Esophagus squamous epithelium (tissue), 4 donors: ENCODE measurements at regions not wholly inside any gene's neighbourhood (a gene's known extent, or its start where the extent isn't known, plus 50 kb on each side); places are given as distances from the start of the nearest gene placed in this dataset.

Source experiments
- CTCF ChIP-seq, 6 experiments: fragments of 450-650 bp in 4 of 6; fragments of 200-600 bp in 2 of 6; sonication (generic) in 2 of 6; IDR thresholded peaks; one replicate each; pipeline ENCODE4 v1.5.1; 2016 to 2019; ENCODE audit warnings: antibody characterized with exemption in 6 of 6, mild to moderate bottlenecking in 4 of 6, moderate library complexity in 4 of 6
- POLR2A ChIP-seq, 4 donors: fragments of 450-650 bp; IDR thresholded peaks; one replicate each; pipeline ENCODE4 v1.6.1; 2017; ENCODE audit warnings: antibody characterized with exemption in 4 of 4, mild to moderate bottlenecking in 4 of 4, moderate library complexity in 3 of 4

GRCh38 chr17:71260366-71260940 is 860.4 kb upstream of the SOX9 start:
- no peak for TF ChIP-seq POLR2A (IDR thresholded peaks at IDR 0.05)
- no peak for TF ChIP-seq CTCF (IDR thresholded peaks at IDR 0.05)
